Endodermal cell (in vitro differentiated cells): ENCODE measurements at regions not wholly inside any gene's neighbourhood (a gene's known extent, or its start where the extent isn't known, plus 50 kb on each side); places are given as distances from the start of the nearest gene placed in this dataset.
"Not testable (repeated sequence)": the region's sequence is repeated elsewhere in the genome, so short reads cannot be mapped to it uniquely, and the experiment has no call there.

ENCODE experiments used
- DNase-seq: peaks from one replicate; pipeline ENCODE4 v3.0.0-alpha.2; 2017
- H3K27ac ChIP-seq: 2 replicates; pipeline ENCODE4 v1.5.1; 2013; ENCODE audit warnings: mild to moderate bottlenecking, low read depth, low read length, moderate library complexity
- H3K27me3 ChIP-seq: 2 replicates; pipeline ENCODE4 v1.6.1; 2013; ENCODE audit warnings: mild to moderate bottlenecking, low read length, moderate library complexity; ENCODE audit not compliant: insufficient read depth, control insufficient read depth, poor library complexity, severe bottlenecking
- H3K36me3 ChIP-seq: 2 replicates; pipeline ENCODE4 v1.7.0; 2013; ENCODE audit warnings: mild to moderate bottlenecking, low read length, moderate library complexity; ENCODE audit not compliant: control insufficient read depth, insufficient read depth
- H3K4me1 ChIP-seq: one replicate; pipeline ENCODE4 v1.7.0; 2013; ENCODE audit warnings: low read length; ENCODE audit not compliant: control insufficient read depth, insufficient read depth
- H3K4me3 ChIP-seq: 2 replicates; pipeline ENCODE4 v1.5.1; 2013; ENCODE audit warnings: mild to moderate bottlenecking, low read length, moderate library complexity
- H3K9ac ChIP-seq: 2 replicates; pipeline ENCODE4 v1.6.1; 2013; ENCODE audit warnings: mild to moderate bottlenecking, low read length, moderate library complexity; ENCODE audit not compliant: poor library complexity, severe bottlenecking; ENCODE audit errors: extremely low read depth
- H3K9me3 ChIP-seq: 2 replicates; pipeline ENCODE4 v1.6.1; 2013; ENCODE audit warnings: mild to moderate bottlenecking, low read length, moderate library complexity; ENCODE audit not compliant: control insufficient read depth
- H3K27ac Mint-ChIP-seq: 2 replicates; pipeline ENCODE4 v1.8.0; 2020; ENCODE audit warnings: mixed read lengths
- H3K27me3 Mint-ChIP-seq: 2 replicates; pipeline ENCODE4 v1.8.0; 2021; ENCODE audit warnings: mild to moderate bottlenecking, mixed read lengths; ENCODE audit not compliant: insufficient read depth
- H3K36me3 Mint-ChIP-seq: 2 replicates; pipeline ENCODE4 v1.8.0; 2020; ENCODE audit warnings: low read depth, mixed read lengths
- H3K4me1 Mint-ChIP-seq: 2 replicates; pipeline ENCODE4 v1.8.0; 2020; ENCODE audit warnings: mixed read lengths
- H3K4me3 Mint-ChIP-seq: 2 replicates; pipeline ENCODE4 v1.8.0; 2020; ENCODE audit warnings: mild to moderate bottlenecking, moderate library complexity, mixed read lengths
- H3K9me3 Mint-ChIP-seq: 2 replicates; pipeline ENCODE4 v1.8.0; 2020; ENCODE audit warnings: mild to moderate bottlenecking, mixed read lengths
- CTCF ChIP-seq: fragments of 200-600 bp; sonication (generic); conservative IDR thresholded peaks from 2 replicates; pipeline ENCODE4 v1.5.0; 2021; ENCODE audit warnings: antibody characterized with exemption, mild to moderate bottlenecking
- WGBS, 2 experiments: methylation state at CpG; one replicate each; pipeline versions ENCODE4 v1.1.5 to v1.1.7; 2013; ENCODE audit warnings: missing lambda C conversion rate in 2 of 2, mixed read lengths in 1 of 2; ENCODE audit not compliant: insufficient coverage in 1 of 2, insufficient read length in 1 of 2; 5-methylcytosine and 5-hydroxymethylcytosine counted together

- no peak overlapping the region for H3K4me3 Mint-ChIP-seq
- H3K27ac Mint-ChIP-seq: peak overlapping the region; percentile 67
- Histone ChIP-seq H3K4me3 (no peak overlapping the region), H3K9me3 (no peaks in the 10 kb centered on the region), H3K9ac (no peak overlapping the region), H3K36me3 (no peaks in the 10 kb centered on the region), H3K27ac (no peak overlapping the region), H3K4me1 (no peaks in the 10 kb centered on the region), H3K27me3 (no peaks in the 10 kb centered on the region)
- no peak for TF ChIP-seq CTCF
- peaks cover 6% of the 10 kb centered on the region for H3K4me1 Mint-ChIP-seq
- H3K27me3 Mint-ChIP-seq: no peaks in the 10 kb centered on the region
- DNase-seq: no peak
- H3K9me3 Mint-ChIP-seq: peaks cover under 1% of the 10 kb centered on the region
- H3K36me3 Mint-ChIP-seq: no peaks in the 10 kb centered on the region
These were observed 1334.4 kb upstream of the ALCAM start for GRCh38 chr3:104032283-104032682.

GRCh38 chr3:104040896-104041295 is 1325.8 kb upstream of the ALCAM start:
- TF ChIP-seq CTCF: no peak
- no peaks in the 10 kb centered on the region for H3K36me3 ChIP-seq
- H3K27me3 ChIP-seq: no peaks in the 10 kb centered on the region
- no peaks in the 10 kb centered on the region for H3K9me3 ChIP-seq
- Mint-ChIP-seq H3K27me3 (no peaks in the 10 kb centered on the region), H3K36me3 (no peaks in the 10 kb centered on the region), H3K9me3 (peaks cover 5% of the 10 kb centered on the region), H3K27ac (no peak overlapping the region), H3K4me1 (no peaks in the 10 kb centered on the region), H3K4me3 (no peak overlapping the region)
- no peak for DNase-seq
- no peak overlapping the region for H3K27ac ChIP-seq
- H3K4me1 ChIP-seq: no peaks in the 10 kb centered on the region
- no peak overlapping the region for H3K4me3 ChIP-seq
- no peak overlapping the region for H3K9ac ChIP-seq

GRCh38 chr3:104043001-104043543 is 1323.6 kb upstream of the ALCAM start:
- H3K9ac ChIP-seq, DNase-seq, H3K27ac ChIP-seq, H3K36me3 ChIP-seq, H3K4me3 ChIP-seq, H3K27me3 Mint-ChIP-seq, H3K27me3 ChIP-seq, H3K4me1 ChIP-seq, H3K9me3 Mint-ChIP-seq, H3K27ac Mint-ChIP-seq, H3K9me3 ChIP-seq, H3K36me3 Mint-ChIP-seq, H3K4me1 Mint-ChIP-seq, H3K4me3 Mint-ChIP-seq: not testable (repeated sequence)
- 94% methylated on average over 3 to 4 of the region's 5 CpGs for WGBS, 2 experiments

GRCh38 chr3:104044002-104044401 is 1322.7 kb upstream of the ALCAM start:
- DNase-seq: no peak
- Histone ChIP-seq H3K27ac (no peak overlapping the region), H3K9ac (no peak overlapping the region), H3K9me3 (no peaks in the 10 kb centered on the region), H3K4me1 (no peaks in the 10 kb centered on the region), H3K4me3 (no peak overlapping the region), H3K27me3 (no peaks in the 10 kb centered on the region), H3K36me3 (no peaks in the 10 kb centered on the region)
- Mint-ChIP-seq H3K4me1 (no peaks in the 10 kb centered on the region), H3K27me3 (no peaks in the 10 kb centered on the region), H3K27ac (no peak overlapping the region), H3K9me3 (no peaks in the 10 kb centered on the region), H3K4me3 (no peak overlapping the region), H3K36me3 (no peaks in the 10 kb centered on the region)
- TF ChIP-seq CTCF: no peak
- whole genome bisulfite sequencing, 2 experiments: 75 to 80% methylated on average over 1 of the region's 1 CpG
